ENCODE measurements at regions not wholly inside any gene's neighbourhood (a gene's known extent, or its start where the extent isn't known, plus 50 kb on each side); places are given as distances from the start of the nearest gene placed in this dataset.

- Mint-ChIP-seq H3K36me3 (no peaks in the 10 kb centered on the region), H3K9me3 (no peaks in the 10 kb centered on the region), H3K4me1 (peaks cover 0 to 10% (median 6%) of the 10 kb centered on the region in 4 donors), H3K27ac (no peak overlapping the region), H3K27me3 (no peaks in the 10 kb centered on the region), H3K4me3 (no peak overlapping the region)
- DNase-seq (no peak), ATAC-seq (ENCODE audit: low read depth in 2 of 2) (no peak)
- Histone ChIP-seq H3K27me3 (ENCODE audit: control insufficient read depth, insufficient read depth, low read length) (no peaks in the 10 kb centered on the region), H3K4me3 (ENCODE audit: low read depth, low read length) (no peak overlapping the region), H3K4me1 (ENCODE audit: control insufficient read depth, insufficient read depth, low read length, poor library complexity, severe bottlenecking) (peaks cover 6% of the 10 kb centered on the region), H3K36me3 (ENCODE audit: control insufficient read depth, insufficient read depth, low read length) (no peaks in the 10 kb centered on the region), H3K9me3 (ENCODE audit: control insufficient read depth in 2 of 2, low read length in 2 of 2) (no peaks in the 10 kb centered on the region), H3K27ac (ENCODE audit: insufficient read depth, low read length, poor library complexity, severe bottlenecking) (no peak overlapping the region)
Measured at GRCh38 chr14:65234752-65235361, 132.5 kb upstream of the MAX start.

GRCh38 chr14:65237023-65237814 lies 134.9 kb upstream of the MAX start:
- Mint-ChIP-seq H3K36me3 (peaks cover 3% of the 10 kb centered on the region), H3K4me3 (no peak overlapping the region), H3K27me3 (no peaks in the 10 kb centered on the region)

GRCh38 chr14:65237941-65238340 lies 135.6 kb upstream of the MAX start:
- H3K4me3 Mint-ChIP-seq = no peak overlapping the region
- Histone ChIP-seq H3K27ac (ENCODE audit: insufficient read depth, low read length, poor library complexity, severe bottlenecking) (no peak overlapping the region), H3K27me3 (ENCODE audit: control insufficient read depth, insufficient read depth, low read length) (no peaks in the 10 kb centered on the region), H3K4me3 (ENCODE audit: low read depth, low read length) (no peak overlapping the region), H3K9me3 (ENCODE audit: control insufficient read depth in 2 of 2, low read length in 2 of 2) (no peaks in the 10 kb centered on the region), H3K4me1 (ENCODE audit: control insufficient read depth, insufficient read depth, low read length, poor library complexity, severe bottlenecking) (no peaks in the 10 kb centered on the region), H3K36me3 (ENCODE audit: control insufficient read depth, insufficient read depth, low read length) (no peaks in the 10 kb centered on the region)
- peak overlapping the region in 1 of 3 donors; percentile 27 for H3K27ac Mint-ChIP-seq
- peaks cover 3% of the 10 kb centered on the region for H3K36me3 Mint-ChIP-seq
- peaks cover 2 to 7% (median 6%) of the 10 kb centered on the region in 4 donors for H3K4me1 Mint-ChIP-seq
- no peaks in the 10 kb centered on the region for H3K27me3 Mint-ChIP-seq
- ATAC-seq (ENCODE audit: low read depth in 2 of 2) = no peak
- H3K9me3 Mint-ChIP-seq = no peaks in the 10 kb centered on the region
- DNase-seq = no peak

More at GRCh38 chr14:65237023-65237814, 134.9 kb upstream of the MAX start:
- no peak for DNase-seq
- H3K4me1 ChIP-seq (ENCODE audit: control insufficient read depth, insufficient read depth, low read length, poor library complexity, severe bottlenecking) = no peaks in the 10 kb centered on the region
- ATAC-seq (ENCODE audit: low read depth in 2 of 2) = no peak
- Mint-ChIP-seq H3K4me1 (peaks cover 2 to 7% (median 6%) of the 10 kb centered on the region in 4 donors), H3K9me3 (no peaks in the 10 kb centered on the region), H3K27ac (no peak overlapping the region)
- no peaks in the 10 kb centered on the region for H3K36me3 ChIP-seq (ENCODE audit: control insufficient read depth, insufficient read depth, low read length)
- H3K9me3 ChIP-seq (ENCODE audit: control insufficient read depth in 2 of 2, low read length in 2 of 2) = no peaks in the 10 kb centered on the region
- H3K27me3 ChIP-seq (ENCODE audit: control insufficient read depth, insufficient read depth, low read length) = no peaks in the 10 kb centered on the region
- no peak overlapping the region for H3K4me3 ChIP-seq (ENCODE audit: low read depth, low read length)
- H3K27ac ChIP-seq (ENCODE audit: insufficient read depth, low read length, poor library complexity, severe bottlenecking) = no peak overlapping the region

- Histone ChIP-seq H3K4me1 (ENCODE audit: control insufficient read depth, insufficient read depth, low read length, poor library complexity, severe bottlenecking) (no peaks in the 10 kb centered on the region), H3K4me3 (ENCODE audit: low read depth, low read length) (no peak overlapping the region), H3K27me3 (ENCODE audit: control insufficient read depth, insufficient read depth, low read length) (no peaks in the 10 kb centered on the region), H3K36me3 (ENCODE audit: control insufficient read depth, insufficient read depth, low read length) (no peaks in the 10 kb centered on the region), H3K27ac (ENCODE audit: insufficient read depth, low read length, poor library complexity, severe bottlenecking) (no peak overlapping the region), H3K9me3 (ENCODE audit: control insufficient read depth in 2 of 2, low read length in 2 of 2) (no peaks in the 10 kb centered on the region)
- DNase-seq = no peak
- no peak overlapping the region for H3K4me3 Mint-ChIP-seq
- H3K27me3 Mint-ChIP-seq = no peaks in the 10 kb centered on the region
- H3K4me1 Mint-ChIP-seq = peaks cover 2 to 7% (median 6%) of the 10 kb centered on the region in 4 donors
- ATAC-seq (ENCODE audit: low read depth in 2 of 2) = no peak
- peaks cover 3% of the 10 kb centered on the region for H3K36me3 Mint-ChIP-seq
- no peaks in the 10 kb centered on the region for H3K9me3 Mint-ChIP-seq
- peak overlapping the region in 1 of 3 donors; percentile 27 for H3K27ac Mint-ChIP-seq
Measured at GRCh38 chr14:65238456-65238855, 136.1 kb upstream of the MAX start.

GRCh38 chr14:65239143-65239937 lies 137.0 kb upstream of the MAX start:
- Mint-ChIP-seq H3K27ac (peak overlapping the region in 1 of 3 donors; percentile 62), H3K4me1 (peaks cover 2 to 6% (median 5%) of the 10 kb centered on the region in 4 donors), H3K36me3 (peaks cover 3% of the 10 kb centered on the region), H3K4me3 (no peak overlapping the region), H3K27me3 (no peaks in the 10 kb centered on the region), H3K9me3 (no peaks in the 10 kb centered on the region)
- H3K9me3 ChIP-seq (ENCODE audit: control insufficient read depth in 2 of 2, low read length in 2 of 2) = no peaks in the 10 kb centered on the region
- no peak overlapping the region for H3K4me3 ChIP-seq (ENCODE audit: low read depth, low read length)
- H3K36me3 ChIP-seq (ENCODE audit: control insufficient read depth, insufficient read depth, low read length) = no peaks in the 10 kb centered on the region
- no peak for DNase-seq
- no peak overlapping the region for H3K27ac ChIP-seq (ENCODE audit: insufficient read depth, low read length, poor library complexity, severe bottlenecking)
- no peak for ATAC-seq (ENCODE audit: low read depth in 2 of 2)
- H3K4me1 ChIP-seq (ENCODE audit: control insufficient read depth, insufficient read depth, low read length, poor library complexity, severe bottlenecking) = peaks cover 5% of the 10 kb centered on the region
- H3K27me3 ChIP-seq (ENCODE audit: control insufficient read depth, insufficient read depth, low read length) = no peaks in the 10 kb centered on the region

- Mint-ChIP-seq H3K4me3 (no peak overlapping the region), H3K4me1 (peaks cover 2 to 6% (median 5%) of the 10 kb centered on the region in 4 donors), H3K27ac (no peak overlapping the region), H3K27me3 (no peaks in the 10 kb centered on the region), H3K36me3 (peaks cover 3% of the 10 kb centered on the region), H3K9me3 (no peaks in the 10 kb centered on the region)
- ATAC-seq (ENCODE audit: low read depth in 2 of 2) = no peak
- no peak overlapping the region for H3K4me3 ChIP-seq (ENCODE audit: low read depth, low read length)
- H3K36me3 ChIP-seq (ENCODE audit: control insufficient read depth, insufficient read depth, low read length) = no peaks in the 10 kb centered on the region
- H3K27ac ChIP-seq (ENCODE audit: insufficient read depth, low read length, poor library complexity, severe bottlenecking) = no peak overlapping the region
- DNase-seq = no peak
- no peaks in the 10 kb centered on the region for H3K9me3 ChIP-seq (ENCODE audit: control insufficient read depth in 2 of 2, low read length in 2 of 2)
- peaks cover 5% of the 10 kb centered on the region for H3K4me1 ChIP-seq (ENCODE audit: control insufficient read depth, insufficient read depth, low read length, poor library complexity, severe bottlenecking)
- no peaks in the 10 kb centered on the region for H3K27me3 ChIP-seq (ENCODE audit: control insufficient read depth, insufficient read depth, low read length)
Measured at GRCh38 chr14:65239938-65240296, 137.6 kb upstream of the MAX start.

- no peak for ATAC-seq (ENCODE audit: low read depth in 2 of 2)
Measured at GRCh38 chr14:65241125-65241752, 138.9 kb upstream of the MAX start.

More at GRCh38 chr14:65241125-65241752, 138.9 kb upstream of the MAX start:
- Histone ChIP-seq H3K9me3 (ENCODE audit: control insufficient read depth in 2 of 2, low read length in 2 of 2) (no peaks in the 10 kb centered on the region), H3K36me3 (ENCODE audit: control insufficient read depth, insufficient read depth, low read length) (no peaks in the 10 kb centered on the region), H3K4me1 (ENCODE audit: control insufficient read depth, insufficient read depth, low read length, poor library complexity, severe bottlenecking) (peaks cover 5% of the 10 kb centered on the region), H3K27me3 (ENCODE audit: control insufficient read depth, insufficient read depth, low read length) (no peaks in the 10 kb centered on the region), H3K4me3 (ENCODE audit: low read depth, low read length) (no peak overlapping the region), H3K27ac (ENCODE audit: insufficient read depth, low read length, poor library complexity, severe bottlenecking) (no peak overlapping the region)
- H3K27ac Mint-ChIP-seq = peak overlapping the region in 2 of 3 donors; percentile 5 to 50
- H3K9me3 Mint-ChIP-seq = peaks cover 0 to 4% (median 0%) of the 10 kb centered on the region in 7 donors
- no peak for DNase-seq
- peaks cover 3% of the 10 kb centered on the region for H3K36me3 Mint-ChIP-seq
- H3K4me1 Mint-ChIP-seq = peaks cover 2 to 6% (median 5%) of the 10 kb centered on the region in 4 donors
- H3K4me3 Mint-ChIP-seq = peak overlapping the region in 2 of 4 donors; percentile 65 to 70
- no peaks in the 10 kb centered on the region for H3K27me3 Mint-ChIP-seq

Data from CD4-positive, CD25-positive, alpha-beta regulatory T cell (primary cell).